Astrocyte (in vitro differentiated cells and primary cell): ENCODE measurements at regions not wholly inside any gene's neighbourhood (a gene's known extent, or its start where the extent isn't known, plus 50 kb on each side); places are given as distances from the start of the nearest gene placed in this dataset.

ENCODE experiments used
- EZH2 ChIP-seq: IDR thresholded peaks from 2 replicates; pipeline ENCODE4 v1.6.1; 2012; ENCODE audit warnings: mild to moderate bottlenecking, low read length, inconsistent platforms; ENCODE audit not compliant: insufficient read depth
- TF ChIP-seq, protein P1 (sequence below): IDR thresholded peaks from 2 replicates; pipeline ENCODE4 v1.5.1; 2011; ENCODE audit warnings: low read depth, mild to moderate bottlenecking, inconsistent platforms, low read length, moderate library complexity; ENCODE audit not compliant: insufficient read depth

DNA sequence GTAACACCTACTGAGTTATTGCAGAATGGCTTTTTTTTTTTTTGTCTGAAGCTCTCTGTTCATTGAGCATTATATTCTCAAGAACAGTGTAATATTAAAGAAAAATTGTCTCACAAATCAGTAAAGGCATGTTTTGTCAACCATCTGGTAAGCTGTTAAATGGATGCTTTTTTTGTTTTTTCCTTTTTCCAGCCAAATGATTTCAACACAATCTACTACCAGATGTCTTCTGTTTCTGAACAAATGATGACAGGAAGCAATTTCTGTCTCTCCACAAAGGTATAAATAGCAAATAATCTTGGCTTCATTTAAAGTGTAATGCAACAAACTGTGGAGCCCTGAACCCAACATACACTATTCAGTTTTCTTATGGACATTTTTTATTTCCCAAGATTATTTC lies 78.6 kb upstream of the RGS2 start:
- TF ChIP-seq, protein P1, sequence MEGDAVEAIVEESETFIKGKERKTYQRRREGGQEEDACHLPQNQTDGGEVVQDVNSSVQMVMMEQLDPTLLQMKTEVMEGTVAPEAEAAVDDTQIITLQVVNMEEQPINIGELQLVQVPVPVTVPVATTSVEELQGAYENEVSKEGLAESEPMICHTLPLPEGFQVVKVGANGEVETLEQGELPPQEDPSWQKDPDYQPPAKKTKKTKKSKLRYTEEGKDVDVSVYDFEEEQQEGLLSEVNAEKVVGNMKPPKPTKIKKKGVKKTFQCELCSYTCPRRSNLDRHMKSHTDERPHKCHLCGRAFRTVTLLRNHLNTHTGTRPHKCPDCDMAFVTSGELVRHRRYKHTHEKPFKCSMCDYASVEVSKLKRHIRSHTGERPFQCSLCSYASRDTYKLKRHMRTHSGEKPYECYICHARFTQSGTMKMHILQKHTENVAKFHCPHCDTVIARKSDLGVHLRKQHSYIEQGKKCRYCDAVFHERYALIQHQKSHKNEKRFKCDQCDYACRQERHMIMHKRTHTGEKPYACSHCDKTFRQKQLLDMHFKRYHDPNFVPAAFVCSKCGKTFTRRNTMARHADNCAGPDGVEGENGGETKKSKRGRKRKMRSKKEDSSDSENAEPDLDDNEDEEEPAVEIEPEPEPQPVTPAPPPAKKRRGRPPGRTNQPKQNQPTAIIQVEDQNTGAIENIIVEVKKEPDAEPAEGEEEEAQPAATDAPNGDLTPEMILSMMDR: no peak
- TF ChIP-seq EZH2: no peak
